GM13976 (cell line): ENCODE measurements at regions not wholly inside any gene's neighbourhood (a gene's known extent, or its start where the extent isn't known, plus 50 kb on each side); places are given as distances from the start of the nearest gene placed in this dataset.
"Not testable (repeated sequence)": the region's sequence is repeated elsewhere in the genome, so short reads cannot be mapped to it uniquely, and the experiment has no call there.

Experiments
- DNase-seq: peaks from one replicate; pipeline ENCODE4 v3.0.0; 2012; ENCODE audit warnings: low spot score
- in situ Hi-C: fragments of 300-500 bp; cut with MboI; formaldehyde crosslinking; loops from one replicate; pipeline ENCODE4 v1.12.0; 2022; ENCODE audit warnings: low sequenced_read_pairs, mixed read lengths, inconsistent platforms; ENCODE audit not compliant: unreplicated experiment
- TF ChIP-seq, protein P1 (sequence below): IDR thresholded peaks from 2 replicates; pipeline ENCODE4 v1.5.1; 2012; ENCODE audit warnings: borderline replicate concordance, mild to moderate bottlenecking; ENCODE audit not compliant: insufficient read depth; ENCODE audit errors: extremely low read depth, missing control alignments, control extremely low read depth

DNA sequence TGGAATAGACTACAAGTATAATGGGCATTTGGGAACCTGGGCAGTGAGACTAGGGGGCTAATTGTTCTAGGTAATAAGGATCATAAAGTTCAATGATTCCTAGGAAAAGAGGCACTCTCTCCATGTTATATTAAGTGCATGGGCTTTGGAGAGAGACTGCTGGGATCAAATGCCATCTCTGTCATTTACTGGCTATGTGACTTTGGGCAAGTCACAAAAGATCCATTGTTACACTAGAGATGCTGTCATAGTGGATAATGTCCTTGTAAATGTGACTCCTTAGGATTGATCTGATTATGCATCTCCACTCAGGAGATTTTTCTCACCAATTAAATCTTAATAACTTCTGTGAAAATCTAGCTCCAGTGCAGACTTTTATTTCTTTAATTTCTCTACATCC lies 156.3 kb upstream of the CACNA2D1 start:
- TF ChIP-seq, protein P1, sequence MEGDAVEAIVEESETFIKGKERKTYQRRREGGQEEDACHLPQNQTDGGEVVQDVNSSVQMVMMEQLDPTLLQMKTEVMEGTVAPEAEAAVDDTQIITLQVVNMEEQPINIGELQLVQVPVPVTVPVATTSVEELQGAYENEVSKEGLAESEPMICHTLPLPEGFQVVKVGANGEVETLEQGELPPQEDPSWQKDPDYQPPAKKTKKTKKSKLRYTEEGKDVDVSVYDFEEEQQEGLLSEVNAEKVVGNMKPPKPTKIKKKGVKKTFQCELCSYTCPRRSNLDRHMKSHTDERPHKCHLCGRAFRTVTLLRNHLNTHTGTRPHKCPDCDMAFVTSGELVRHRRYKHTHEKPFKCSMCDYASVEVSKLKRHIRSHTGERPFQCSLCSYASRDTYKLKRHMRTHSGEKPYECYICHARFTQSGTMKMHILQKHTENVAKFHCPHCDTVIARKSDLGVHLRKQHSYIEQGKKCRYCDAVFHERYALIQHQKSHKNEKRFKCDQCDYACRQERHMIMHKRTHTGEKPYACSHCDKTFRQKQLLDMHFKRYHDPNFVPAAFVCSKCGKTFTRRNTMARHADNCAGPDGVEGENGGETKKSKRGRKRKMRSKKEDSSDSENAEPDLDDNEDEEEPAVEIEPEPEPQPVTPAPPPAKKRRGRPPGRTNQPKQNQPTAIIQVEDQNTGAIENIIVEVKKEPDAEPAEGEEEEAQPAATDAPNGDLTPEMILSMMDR, result no peak
- in situ Hi-C loops, result no loop called here
- no peak for DNase-seq

DNA sequence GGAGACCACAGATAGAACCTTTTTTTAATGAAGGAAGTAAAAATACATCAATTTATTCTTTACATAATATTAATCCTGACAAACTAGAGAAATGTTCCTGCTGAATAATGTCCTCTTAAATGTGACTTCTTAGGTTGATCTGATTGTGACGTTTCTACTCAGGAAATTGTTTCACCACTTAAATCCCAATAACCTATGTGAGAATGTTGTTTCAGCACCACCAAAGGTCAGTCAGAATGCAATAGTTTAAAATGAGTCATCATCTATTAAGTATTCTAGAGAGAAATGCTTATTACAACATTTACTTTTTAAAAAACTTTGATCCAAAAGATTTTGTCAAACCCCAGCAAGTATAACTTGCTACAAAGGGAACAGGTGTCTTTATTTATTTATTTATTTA lies 155.4 kb upstream of the CACNA2D1 start:
- in situ Hi-C loops, result no loop called here
- DNase-seq, result no peak
- TF ChIP-seq, protein P1, result no peak

DNA sequence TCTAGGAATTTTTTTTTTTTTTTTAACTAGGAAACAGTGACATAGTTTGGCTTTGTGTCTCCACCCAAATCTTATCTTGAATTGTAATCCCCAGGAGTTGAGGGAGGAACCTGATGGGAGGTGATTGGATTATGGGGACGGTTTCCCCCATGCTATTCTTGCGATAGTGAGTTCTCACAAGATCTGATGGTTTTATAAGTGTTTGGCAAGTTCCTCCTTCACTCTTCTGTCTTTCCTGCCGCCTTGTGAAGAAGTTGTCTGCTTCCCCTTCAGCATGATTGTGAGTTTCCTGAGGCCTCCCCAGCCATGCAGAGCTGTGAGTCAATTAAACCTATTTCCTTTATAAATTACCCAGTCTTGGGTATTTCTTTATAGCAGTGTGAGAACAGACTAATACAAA lies 152.2 kb upstream of the CACNA2D1 start:
- DNase-seq, in situ Hi-C loops: not testable (repeated sequence)

DNA sequence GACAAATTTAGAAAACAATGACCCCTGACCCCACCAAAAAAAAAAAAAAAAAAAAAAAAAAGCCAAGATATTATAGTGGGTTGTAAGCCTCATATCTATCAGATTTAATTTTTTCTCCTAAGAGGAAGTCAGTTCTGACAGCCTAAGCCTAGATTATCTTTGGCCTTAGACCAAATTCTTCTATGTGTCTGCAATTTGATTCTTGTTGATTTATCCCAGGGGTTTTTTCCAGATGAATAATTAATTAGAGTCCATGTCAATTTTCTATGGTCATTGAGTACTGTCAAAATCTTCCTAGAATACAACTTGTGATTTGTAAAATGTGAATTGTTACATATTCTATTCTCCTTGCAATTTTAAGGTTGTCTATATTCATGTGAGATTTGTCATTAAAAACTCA lies 151.6 kb upstream of the CACNA2D1 start:
- TF ChIP-seq, protein P1, result no peak
- DNase-seq, result no peak
- in situ Hi-C loops, result no loop called here

DNA sequence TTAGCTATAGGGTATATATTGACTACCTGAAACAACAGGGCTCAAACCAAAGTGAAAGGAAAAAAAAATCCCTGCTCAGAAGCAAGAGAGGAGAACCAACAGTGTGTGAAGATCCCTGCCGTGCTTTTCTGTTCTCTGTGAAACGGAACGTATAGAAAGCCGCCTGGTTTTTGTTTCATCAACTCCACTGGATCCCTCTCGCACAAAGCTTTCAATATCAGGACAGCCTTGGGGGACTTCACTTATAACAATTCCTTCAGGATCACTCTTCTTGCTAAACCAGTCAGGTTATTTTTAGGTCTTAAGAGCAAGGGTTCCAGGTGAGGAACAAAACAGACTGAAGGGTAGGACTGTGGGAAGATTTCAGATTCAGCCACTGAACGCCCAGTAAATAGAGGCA lies 151.1 kb upstream of the CACNA2D1 start:
- TF ChIP-seq, protein P1, result no peak
- in situ Hi-C loops, result no loop called here
- DNase-seq, result no peak

DNA sequence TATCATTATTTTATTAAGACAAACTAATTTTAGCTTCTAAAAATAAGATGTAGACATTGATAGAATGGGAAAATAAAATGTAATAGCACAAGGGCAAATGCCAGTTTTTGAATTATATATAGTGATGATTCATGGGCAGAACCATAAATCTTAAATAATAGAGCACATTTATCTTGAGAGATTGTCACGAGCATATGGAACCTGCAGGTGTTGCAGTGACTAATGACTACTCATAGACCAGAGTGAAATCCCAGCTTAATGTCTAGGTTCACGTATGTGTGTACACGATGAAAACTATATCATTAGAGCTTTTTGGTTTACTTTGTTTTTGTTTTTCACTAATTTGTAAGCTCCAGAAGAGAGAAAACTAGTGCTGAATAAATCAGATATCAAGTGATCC lies 150.2 kb upstream of the CACNA2D1 start:
- DNase-seq, result no peak

DNA sequence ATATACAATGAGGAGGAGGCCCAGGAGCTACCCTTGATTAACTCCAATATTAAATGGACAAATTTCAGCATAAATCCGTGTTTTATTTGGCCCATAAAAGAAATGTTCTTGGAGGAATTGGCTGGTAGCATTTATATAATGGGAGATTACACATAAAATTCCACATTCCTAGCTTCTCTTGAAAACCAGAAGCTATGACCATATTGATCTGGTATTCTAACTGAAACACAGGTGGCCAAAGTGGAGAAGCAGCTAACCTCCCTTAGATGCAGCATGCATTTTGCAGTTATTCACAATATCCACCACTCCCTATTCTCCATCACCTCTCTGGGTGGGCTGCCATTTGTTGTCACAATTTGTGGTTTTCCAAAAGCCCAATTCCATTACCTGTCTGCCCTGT lies 148.8 kb upstream of the CACNA2D1 start:
- DNase-seq, result no peak
- in situ Hi-C loops, result no loop called here
- TF ChIP-seq, protein P1, result no peak

More for the DNA sequence above, 150.2 kb upstream of the CACNA2D1 start:
- in situ Hi-C loops, result no loop called here
- TF ChIP-seq, protein P1, result no peak

DNA sequence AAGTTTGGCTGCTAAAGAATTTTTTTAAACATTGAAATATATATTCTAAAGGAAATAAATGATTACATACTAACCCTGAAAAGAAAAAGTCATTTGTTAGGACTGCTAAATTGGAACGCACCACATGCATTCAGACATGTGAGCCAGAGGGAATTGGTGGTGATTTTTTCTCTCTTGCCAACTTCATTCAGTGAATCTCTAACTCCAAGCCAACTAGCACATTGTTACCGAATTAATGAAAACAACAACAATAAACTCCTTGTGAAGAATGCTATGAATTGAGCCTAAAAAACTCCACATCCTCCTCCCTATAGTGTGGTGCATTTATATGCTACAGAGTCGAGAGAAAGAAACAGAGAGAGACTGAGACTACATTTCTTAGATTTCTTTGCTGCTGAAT lies 135.5 kb upstream of the CACNA2D1 start:
- TF ChIP-seq, protein P1, result no peak
- DNase-seq, result no peak
- in situ Hi-C loops, result loop anchor here (10.0 kb wide), 1 partner anchor 344 kb away; no protein-coding TSS in a partner anchor
